Upper lobe of right lung (tissue), 1 donor: ENCODE measurements at regions not wholly inside any gene's neighbourhood (a gene's known extent, or its start where the extent isn't known, plus 50 kb on each side); places are given as distances from the start of the nearest gene placed in this dataset.

Experiments used
- ATAC-seq: fragments of 200-7000 bp; cut with Tn5 transposase; one replicate; pipeline ENCODE4 v1.9.1; 2020; ENCODE audit warnings: mild to moderate bottlenecking, moderate library complexity
- DNase-seq: peaks from one replicate; pipeline ENCODE4 v3.0.0-alpha.2; 2020
- H3K27ac ChIP-seq: fragments of 200-600 bp; one replicate; pipeline ENCODE4 v1.8.0; 2022
- H3K27me3 ChIP-seq: fragments of 200-600 bp; one replicate; pipeline ENCODE4 v1.8.0; 2022; ENCODE audit warnings: mild to moderate bottlenecking
- H3K36me3 ChIP-seq: fragments of 200-600 bp; one replicate; pipeline ENCODE4 v1.8.0; 2022
- H3K4me1 ChIP-seq: fragments of 200-600 bp; one replicate; pipeline ENCODE4 v1.8.0; 2022
- H3K4me3 ChIP-seq: fragments of 200-600 bp; one replicate; pipeline ENCODE4 v1.8.0; 2022; ENCODE audit warnings: mild to moderate bottlenecking
- H3K9me3 ChIP-seq: fragments of 200-600 bp; one replicate; pipeline ENCODE4 v1.8.0; 2022
- CTCF ChIP-seq: fragments of 200-600 bp; IDR thresholded peaks from one replicate; pipeline ENCODE4 v1.8.0; 2022; ENCODE audit warnings: antibody characterized with exemption
- intact Hi-C: fragments of 100-400 bp; cut with DNase I; formaldehyde crosslinking; loops from one replicate; pipeline ENCODE4 v1.11.0; 2022
- donor health status: DM: no; HTN: yes; CAD: no; lungs with severe emphysema.

- TF ChIP-seq CTCF, result no peak
- Histone ChIP-seq H3K4me1 (no peaks in the 10 kb centered on the region), H3K4me3 (no peak overlapping the region), H3K27ac (no peak overlapping the region), H3K36me3 (no peaks in the 10 kb centered on the region), H3K27me3 (no peaks in the 10 kb centered on the region), H3K9me3 (no peaks in the 10 kb centered on the region)
- intact Hi-C loops, result no loop called here
- no peak for ATAC-seq
- DNase-seq, result no peak
Observed at GRCh38 chr1:115452600-115453329, 114.7 kb upstream of the NGF start.

GRCh38 chr1:115450501-115451040, 112.5 kb upstream of the NGF start:
- DNase-seq (no peak), ATAC-seq (no peak)
- no peaks in the 10 kb centered on the region for H3K27me3 ChIP-seq
- intact Hi-C loops, result no loop called here
- no peaks in the 10 kb centered on the region for H3K9me3 ChIP-seq
- H3K36me3 ChIP-seq, result no peaks in the 10 kb centered on the region
- no peak overlapping the region for H3K4me3 ChIP-seq
- no peaks in the 10 kb centered on the region for H3K4me1 ChIP-seq
- H3K27ac ChIP-seq, result no peak overlapping the region
- TF ChIP-seq CTCF, result no peak

DNA sequence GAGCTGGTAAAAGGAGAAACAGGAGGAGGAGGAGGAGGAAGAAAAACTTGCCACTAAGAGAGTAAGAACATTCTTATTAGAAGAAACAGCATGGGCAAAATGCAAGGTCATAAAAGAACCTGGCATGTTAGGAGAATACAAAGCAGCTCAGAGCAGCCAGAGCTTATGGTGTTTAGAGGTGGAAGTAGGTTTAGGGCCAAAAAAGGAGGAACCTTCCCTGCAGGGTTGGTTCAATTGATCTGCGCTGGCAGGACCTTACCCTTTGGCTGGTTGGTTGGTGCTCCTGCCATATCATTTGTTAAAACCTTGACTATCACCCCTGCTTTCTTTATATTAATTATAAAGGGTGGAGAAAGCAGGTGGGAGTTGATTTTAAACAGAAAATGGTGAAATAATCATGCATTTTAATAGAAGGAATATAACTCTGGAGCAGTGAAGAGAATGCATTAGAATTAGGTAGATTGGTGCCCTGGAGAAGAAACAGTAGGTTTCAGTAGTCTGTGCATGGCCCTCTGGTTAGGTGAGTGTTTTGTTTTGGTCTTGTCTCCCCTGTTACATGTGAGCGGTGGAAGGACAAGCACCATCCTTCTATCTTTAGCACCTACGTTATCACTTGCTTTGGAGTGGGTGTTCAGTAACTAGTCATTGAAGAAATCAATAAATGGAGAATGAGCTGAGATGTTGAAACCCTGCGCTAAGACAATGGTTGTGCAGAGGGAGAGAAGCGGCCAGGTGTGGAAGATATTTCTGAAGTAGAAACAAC, 110.4 kb upstream of the NGF start:
- DNase-seq, result no peak
- Histone ChIP-seq H3K27ac (no peak overlapping the region), H3K4me3 (no peak overlapping the region), H3K4me1 (no peaks in the 10 kb centered on the region), H3K36me3 (no peaks in the 10 kb centered on the region), H3K9me3 (no peaks in the 10 kb centered on the region), H3K27me3 (no peaks in the 10 kb centered on the region)
- intact Hi-C loops, result no loop called here
- no peak for ATAC-seq
- TF ChIP-seq CTCF, result no peak

GRCh38 chr1:115447672-115448071, 109.6 kb upstream of the NGF start:
- no peak overlapping the region for H3K27ac ChIP-seq
- H3K4me3 ChIP-seq, result no peak overlapping the region
- H3K36me3 ChIP-seq, result no peaks in the 10 kb centered on the region
- H3K9me3 ChIP-seq, result no peaks in the 10 kb centered on the region
- DNase-seq (no peak), ATAC-seq (no peak)
- no peaks in the 10 kb centered on the region for H3K4me1 ChIP-seq
- no peaks in the 10 kb centered on the region for H3K27me3 ChIP-seq
- no peak for TF ChIP-seq CTCF
- intact Hi-C loops, result no loop called here

- Histone ChIP-seq H3K4me3 (no peak overlapping the region), H3K27ac (no peak overlapping the region), H3K4me1 (no peaks in the 10 kb centered on the region), H3K36me3 (no peaks in the 10 kb centered on the region), H3K27me3 (no peaks in the 10 kb centered on the region), H3K9me3 (no peaks in the 10 kb centered on the region)
- no peak for ATAC-seq
- intact Hi-C loops, result no loop called here
- TF ChIP-seq CTCF, result no peak
- no peak for DNase-seq
Observed at GRCh38 chr1:115445090-115445489, 107.0 kb upstream of the NGF start.
